Upper lobe of left lung (tissue), 6 donors: ENCODE measurements at regions not wholly inside any gene's neighbourhood (a gene's known extent, or its start where the extent isn't known, plus 50 kb on each side); places are given as distances from the start of the nearest gene placed in this dataset.

Source experiments
- ATAC-seq, 2 donors: fragments of 200-7000 bp; cut with Tn5 transposase; one replicate each; pipeline ENCODE4 v1.9.1; 2022; ENCODE audit warnings: mild to moderate bottlenecking in 2 of 2, moderate library complexity in 2 of 2; ENCODE audit not compliant: low FRiP score in 2 of 2
- DNase-seq, 2 donors: peaks; one replicate each; pipeline ENCODE4 v3.0.0-alpha.2; 2019 to 2020
- H3K27ac ChIP-seq, 4 donors: fragments of 200-600 bp; sonication (generic); one replicate each; pipeline ENCODE4 v1.5.1; 2016 to 2019
- H3K27me3 ChIP-seq, 4 donors: fragments of 200-600 bp; sonication (generic); one replicate each; pipeline ENCODE4 v1.5.1; 2017 to 2019
- H3K36me3 ChIP-seq, 4 donors: fragments of 200-600 bp; sonication (generic); one replicate each; pipeline ENCODE4 v1.5.1; 2016 to 2019
- H3K4me1 ChIP-seq, 4 donors: fragments of 200-600 bp; sonication (generic); one replicate each; pipeline ENCODE4 v1.5.1; 2018 to 2019
- H3K4me3 ChIP-seq, 4 donors: fragments of 200-600 bp; sonication (generic); one replicate each; pipeline ENCODE4 v1.5.1; 2017 to 2019; ENCODE audit warnings: mild to moderate bottlenecking in 2 of 4, moderate library complexity in 1 of 4
- H3K9me3 ChIP-seq, 4 donors: fragments of 200-600 bp; sonication (generic); one replicate each; pipeline ENCODE4 v1.5.1; 2018 to 2019
- CTCF ChIP-seq, 6 experiments: fragments of 450-650 bp in 4 of 6; fragments of 200-600 bp in 2 of 6; sonication (generic) in 2 of 6; IDR thresholded peaks; one replicate each; pipeline ENCODE4 v1.5.1; 2016 to 2019; ENCODE audit warnings: antibody characterized with exemption in 6 of 6
- EP300 ChIP-seq, 4 donors: sonication (generic); formaldehyde crosslinking; IDR thresholded peaks; one replicate each; pipeline ENCODE4 v1.5.1; 2017; ENCODE audit warnings: antibody characterized with exemption in 4 of 4, control low read depth in 2 of 4
- POLR2A ChIP-seq, 4 donors: fragments of 450-650 bp; IDR thresholded peaks; one replicate each; pipeline ENCODE4 v1.5.1; 2016 to 2017; ENCODE audit warnings: antibody characterized with exemption in 4 of 4, mild to moderate bottlenecking in 2 of 4
- POLR2AphosphoS5 ChIP-seq, 2 donors: sonication (generic); formaldehyde crosslinking; IDR thresholded peaks; one replicate each; pipeline ENCODE4 v1.5.1; 2017; ENCODE audit warnings: antibody characterized with exemption in 2 of 2
- WGBS, 2 donors: methylation state at CpG; one replicate each; pipeline ENCODE4 v1.1.5; 2017 to 2018; 5-methylcytosine and 5-hydroxymethylcytosine counted together
- donor health status: DM: no; HTN: no; CAD: no; lungs with moderate emphysema.
- donor health status: DM: no; HTN: yes; CAD: no; lungs with severe emphysema.

DNA sequence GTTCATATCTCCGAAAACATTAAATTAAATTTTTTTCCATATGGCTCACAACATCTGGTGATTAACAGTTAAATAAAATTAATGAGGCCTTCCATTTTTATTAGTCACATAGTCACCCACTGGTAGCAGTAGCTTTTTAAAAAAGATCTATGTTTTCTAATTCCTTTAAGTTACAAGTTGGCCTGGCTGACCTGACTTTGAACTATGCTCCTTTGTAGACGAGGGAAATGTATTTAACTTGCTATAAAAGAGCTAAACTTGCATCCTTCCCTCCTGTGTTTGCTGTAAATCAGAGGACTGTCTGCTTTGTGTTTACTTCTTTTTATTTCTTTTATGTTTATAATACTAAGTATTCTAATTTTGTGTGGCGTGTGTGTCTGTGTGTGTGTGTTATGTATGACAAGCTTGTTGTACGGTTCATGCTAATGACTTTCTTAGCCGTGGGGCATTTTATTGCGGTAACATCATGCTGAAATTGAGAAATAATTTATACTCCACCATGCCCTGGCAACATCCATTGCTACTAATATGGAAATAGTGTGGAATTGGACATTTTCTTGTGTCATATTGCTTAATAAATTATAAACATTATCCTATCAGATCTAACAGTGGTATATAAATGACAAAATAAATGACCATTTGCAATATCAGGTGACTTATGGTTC, 241.7 kb downstream of the SNCA start:
- no peak for ATAC-seq
- Histone ChIP-seq H3K27ac (no peak overlapping the region), H3K4me1 (no peaks in the 10 kb centered on the region), H3K27me3 (no peaks in the 10 kb centered on the region), H3K4me3 (no peak overlapping the region), H3K36me3 (no peaks in the 10 kb centered on the region), H3K9me3 (no peaks in the 10 kb centered on the region)
- 85 to 92% methylated on average over 6 of the region's 6 CpGs for WGBS, 2 donors
- no peak for DNase-seq
- no peak for TF ChIP-seq CTCF (IDR thresholded peaks at IDR 0.05)
- no peak for TF ChIP-seq POLR2AphosphoS5 (IDR thresholded peaks at IDR 0.05)
- TF ChIP-seq EP300 (IDR thresholded peaks at IDR 0.05): no peak
- TF ChIP-seq POLR2A (IDR thresholded peaks at IDR 0.05): no peak

- Histone ChIP-seq H3K27me3 (no peaks in the 10 kb centered on the region), H3K4me3 (no peak overlapping the region), H3K4me1 (no peaks in the 10 kb centered on the region), H3K36me3 (no peaks in the 10 kb centered on the region), H3K27ac (no peak overlapping the region), H3K9me3 (no peaks in the 10 kb centered on the region)
- ATAC-seq (no peak), DNase-seq (no peak)
- TF ChIP-seq POLR2A (IDR thresholded peaks at IDR 0.05) (no peak), POLR2AphosphoS5 (IDR thresholded peaks at IDR 0.05) (no peak), CTCF (IDR thresholded peaks at IDR 0.05) (no peak), EP300 (IDR thresholded peaks at IDR 0.05) (no peak)
- WGBS, 2 donors: 85% methylated on average over 2 of the region's 2 CpGs
Observed at GRCh38 chr4:89590128-89590527, 246.8 kb downstream of the SNCA start.

DNA sequence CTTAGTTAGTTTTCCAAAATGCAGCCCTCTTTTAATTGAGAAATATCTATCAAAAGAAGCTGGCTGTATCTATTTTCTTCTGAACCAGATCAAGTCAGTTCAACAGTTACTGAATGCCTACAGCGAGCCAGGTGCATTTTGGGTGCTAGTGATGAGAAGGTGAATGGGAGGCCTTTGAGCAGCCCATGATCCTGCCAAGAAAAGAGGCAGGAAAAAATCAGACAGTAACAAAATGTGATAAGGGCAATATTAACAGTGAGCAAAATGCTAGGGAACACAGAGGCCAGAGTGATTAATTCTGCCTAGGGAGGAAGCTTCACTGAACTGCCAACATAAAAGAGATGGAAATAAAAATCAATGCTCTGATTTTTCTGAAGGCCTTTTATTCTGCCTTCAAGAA, 248.5 kb downstream of the SNCA start:
- Histone ChIP-seq H3K36me3 (no peaks in the 10 kb centered on the region), H3K27ac (no peak overlapping the region), H3K9me3 (no peaks in the 10 kb centered on the region), H3K27me3 (no peaks in the 10 kb centered on the region), H3K4me3 (no peak overlapping the region), H3K4me1 (no peaks in the 10 kb centered on the region)
- ATAC-seq: no peak
- WGBS, 2 donors: 94 to 96% methylated on average over 1 of the region's 1 CpG
- DNase-seq: no peak
- TF ChIP-seq CTCF (IDR thresholded peaks at IDR 0.05) (no peak), EP300 (IDR thresholded peaks at IDR 0.05) (no peak), POLR2A (IDR thresholded peaks at IDR 0.05) (no peak), POLR2AphosphoS5 (IDR thresholded peaks at IDR 0.05) (no peak)

GRCh38 chr4:89587364-89587763, 249.6 kb downstream of the SNCA start:
- WGBS, 2 donors: 55 to 59% methylated on average over 2 of the region's 2 CpGs

More at GRCh38 chr4:89587364-89587763, 249.6 kb downstream of the SNCA start:
- DNase-seq: no peak
- no peak for ATAC-seq
- Histone ChIP-seq H3K4me1 (no peaks in the 10 kb centered on the region), H3K36me3 (no peaks in the 10 kb centered on the region), H3K9me3 (no peaks in the 10 kb centered on the region), H3K27me3 (no peaks in the 10 kb centered on the region), H3K4me3 (no peak overlapping the region), H3K27ac (no peak overlapping the region)
- TF ChIP-seq POLR2AphosphoS5 (IDR thresholded peaks at IDR 0.05) (no peak), CTCF (IDR thresholded peaks at IDR 0.05) (no peak), POLR2A (IDR thresholded peaks at IDR 0.05) (no peak), EP300 (IDR thresholded peaks at IDR 0.05) (no peak)
